ENCODE measurements at regions not wholly inside any gene's neighbourhood (a gene's known extent, or its start where the extent isn't known, plus 50 kb on each side); places are given as distances from the start of the nearest gene placed in this dataset.

- DNase-seq (no peak), ATAC-seq (ENCODE audit: low read depth) (no peak)
- Mint-ChIP-seq H3K4me1 (no peaks in the 10 kb centered on the region), H3K9me3 (peaks cover 1% of the 10 kb centered on the region), H3K4me3 (no peak overlapping the region), H3K36me3 (no peaks in the 10 kb centered on the region), H3K27me3 (no peaks in the 10 kb centered on the region), H3K27ac (no peak overlapping the region)
- POLR2A ChIA-PET, result no interaction called here
These were observed 1095.7 kb upstream of the ZEB2 start for GRCh38 chr2:145615626-145616025.

DNA sequence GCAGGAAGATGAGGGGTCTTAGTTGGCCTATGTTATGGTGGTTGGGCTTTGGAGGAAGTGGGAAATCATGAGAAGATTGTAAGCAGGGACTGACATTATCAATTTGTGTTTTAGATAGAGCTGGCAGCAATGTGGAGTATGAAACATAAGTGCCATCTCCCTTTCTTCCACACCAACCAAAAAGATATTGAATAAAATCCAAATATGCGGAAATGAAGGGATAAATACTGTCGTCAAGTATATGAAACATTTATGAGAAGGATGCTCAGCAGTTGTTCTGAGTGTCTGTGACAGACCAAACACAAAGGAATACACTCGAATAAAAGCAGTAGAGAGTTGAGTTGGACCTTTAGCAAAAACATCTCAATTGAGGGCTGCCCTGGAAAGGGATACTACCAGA lies 1090.0 kb upstream of the ZEB2 start:
- no peaks in the 10 kb centered on the region for H3K9me3 Mint-ChIP-seq
- no peaks in the 10 kb centered on the region for H3K4me1 Mint-ChIP-seq
- H3K4me3 Mint-ChIP-seq, result no peak overlapping the region
- no peak overlapping the region for H3K27ac Mint-ChIP-seq
- DNase-seq (no peak), ATAC-seq (ENCODE audit: low read depth) (no peak)
- no peaks in the 10 kb centered on the region for H3K36me3 Mint-ChIP-seq
- no peaks in the 10 kb centered on the region for H3K27me3 Mint-ChIP-seq
- POLR2A ChIA-PET, result no interaction called here

DNA sequence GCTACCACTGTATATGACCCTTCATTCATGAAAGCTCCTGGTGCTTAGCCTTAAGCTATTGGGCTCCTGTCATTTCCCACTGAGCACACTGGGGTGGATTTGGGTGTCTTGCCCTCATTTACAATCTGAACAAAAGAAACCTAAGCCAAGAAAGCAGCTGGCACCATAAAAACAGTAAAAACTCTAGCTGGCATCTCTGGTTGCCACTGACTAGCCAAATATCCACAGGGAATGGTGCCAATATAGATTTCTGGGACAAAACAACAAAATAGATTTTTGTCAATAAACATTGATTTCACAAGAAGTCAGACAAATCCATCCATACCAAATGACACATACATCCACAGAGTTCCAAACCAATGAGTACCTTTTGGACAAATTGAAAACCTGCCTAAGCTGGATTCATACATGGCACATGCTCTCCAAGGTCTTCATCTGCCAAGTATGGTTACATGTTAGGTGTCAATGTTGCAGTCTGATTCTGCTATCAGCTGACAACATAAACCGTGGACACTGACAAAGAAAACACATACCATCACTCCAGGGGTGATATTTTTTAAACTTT lies 1081.5 kb upstream of the ZEB2 start:
- H3K4me3 Mint-ChIP-seq, result no peak overlapping the region
- DNase-seq, result no peak
- H3K9me3 Mint-ChIP-seq, result peaks cover 1% of the 10 kb centered on the region
- no peaks in the 10 kb centered on the region for H3K36me3 Mint-ChIP-seq
- H3K4me1 Mint-ChIP-seq, result no peaks in the 10 kb centered on the region
- H3K27ac Mint-ChIP-seq, result no peak overlapping the region
- no peaks in the 10 kb centered on the region for H3K27me3 Mint-ChIP-seq
- no peak for ATAC-seq (ENCODE audit: low read depth)
- POLR2A ChIA-PET, result no interaction called here

DNA sequence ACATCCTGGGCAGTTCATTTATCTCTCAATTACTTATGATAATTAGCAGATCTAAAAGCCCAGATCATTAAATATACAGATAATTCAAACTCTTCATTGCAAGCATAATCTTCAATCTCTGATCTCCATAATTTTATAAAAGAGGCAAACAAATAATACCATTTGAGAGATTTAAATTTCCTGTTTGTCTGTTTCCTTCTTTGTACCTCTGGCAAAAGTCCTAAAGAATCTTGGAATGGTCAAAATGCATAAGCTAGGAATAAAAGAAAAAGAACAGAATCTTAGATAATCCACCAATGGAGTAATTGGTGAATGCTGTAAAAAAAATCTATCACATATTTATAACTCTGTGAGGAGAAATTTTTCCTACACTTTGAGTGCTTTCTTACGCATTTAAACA lies 1080.9 kb upstream of the ZEB2 start:
- POLR2A ChIA-PET, result no interaction called here

GRCh38 chr2:145599756-145600155 lies 1079.8 kb upstream of the ZEB2 start:
- no peak overlapping the region for H3K27ac Mint-ChIP-seq
- ATAC-seq (ENCODE audit: low read depth), result no peak
- H3K4me3 Mint-ChIP-seq, result no peak overlapping the region
- DNase-seq, result no peak
- no peaks in the 10 kb centered on the region for H3K36me3 Mint-ChIP-seq
- no peaks in the 10 kb centered on the region for H3K27me3 Mint-ChIP-seq
- H3K4me1 Mint-ChIP-seq, result no peaks in the 10 kb centered on the region
- H3K9me3 Mint-ChIP-seq, result peaks cover 1% of the 10 kb centered on the region
- POLR2A ChIA-PET, result no interaction called here

More for the DNA sequence above, 1080.9 kb upstream of the ZEB2 start:
- no peaks in the 10 kb centered on the region for H3K27me3 Mint-ChIP-seq
- H3K36me3 Mint-ChIP-seq, result no peaks in the 10 kb centered on the region
- no peak overlapping the region for H3K27ac Mint-ChIP-seq
- H3K4me3 Mint-ChIP-seq, result no peak overlapping the region
- peaks cover 1% of the 10 kb centered on the region for H3K9me3 Mint-ChIP-seq
- no peak for ATAC-seq (ENCODE audit: low read depth)
- H3K4me1 Mint-ChIP-seq, result no peaks in the 10 kb centered on the region
- DNase-seq, result no peak

- no peak for DNase-seq
- Mint-ChIP-seq H3K9me3 (peaks cover under 1% of the 10 kb centered on the region), H3K36me3 (no peaks in the 10 kb centered on the region), H3K4me3 (no peak overlapping the region), H3K4me1 (no peaks in the 10 kb centered on the region), H3K27ac (no peak overlapping the region), H3K27me3 (no peaks in the 10 kb centered on the region)
- POLR2A ChIA-PET, result no interaction called here
- ATAC-seq (ENCODE audit: low read depth), result no peak
These were observed 1078.5 kb upstream of the ZEB2 start for GRCh38 chr2:145598434-145598833.

GRCh38 chr2:145597809-145598208 lies 1077.9 kb upstream of the ZEB2 start:
- Mint-ChIP-seq H3K4me1 (no peaks in the 10 kb centered on the region), H3K36me3 (no peaks in the 10 kb centered on the region), H3K27me3 (no peaks in the 10 kb centered on the region), H3K9me3 (no peaks in the 10 kb centered on the region), H3K27ac (no peak overlapping the region), H3K4me3 (no peak overlapping the region)
- ATAC-seq (ENCODE audit: low read depth) (no peak), DNase-seq (no peak)
- POLR2A ChIA-PET, result no interaction called here

- Mint-ChIP-seq H3K4me1 (no peaks in the 10 kb centered on the region), H3K4me3 (no peak overlapping the region), H3K36me3 (no peaks in the 10 kb centered on the region), H3K27me3 (no peaks in the 10 kb centered on the region), H3K27ac (no peak overlapping the region), H3K9me3 (no peaks in the 10 kb centered on the region)
- POLR2A ChIA-PET, result no interaction called here
- ATAC-seq (ENCODE audit: low read depth), result no peak
- DNase-seq, result no peak
These were observed 1077.1 kb upstream of the ZEB2 start for GRCh38 chr2:145597006-145597405.

DNA sequence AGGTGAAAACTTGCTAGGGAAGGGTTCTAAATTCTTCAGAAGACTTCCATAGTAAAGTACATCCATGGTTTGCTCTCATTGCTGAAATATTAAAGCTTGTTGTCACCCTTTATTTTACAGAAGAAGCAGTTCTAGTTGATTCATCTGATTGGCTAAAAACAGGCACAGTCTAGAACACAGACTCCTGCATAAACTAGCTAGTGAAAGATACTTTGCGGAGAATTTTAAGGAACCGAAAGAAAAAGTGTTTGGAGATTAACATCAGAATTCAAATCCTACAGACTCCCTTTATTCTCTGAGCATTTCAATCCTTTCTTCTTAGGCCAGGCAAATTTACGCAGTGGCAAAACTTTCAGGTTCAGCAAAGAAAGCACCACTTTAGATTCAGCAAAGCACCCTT lies 1076.5 kb upstream of the ZEB2 start:
- H3K36me3 Mint-ChIP-seq, result no peaks in the 10 kb centered on the region
- no peak for ATAC-seq (ENCODE audit: low read depth)
- H3K4me1 Mint-ChIP-seq, result no peaks in the 10 kb centered on the region
- H3K9me3 Mint-ChIP-seq, result no peaks in the 10 kb centered on the region
- H3K27ac Mint-ChIP-seq, result no peak overlapping the region
- POLR2A ChIA-PET, result no interaction called here
- no peak overlapping the region for H3K4me3 Mint-ChIP-seq
- no peak for DNase-seq
- H3K27me3 Mint-ChIP-seq, result no peaks in the 10 kb centered on the region

GRCh38 chr2:145595296-145595695 lies 1075.4 kb upstream of the ZEB2 start:
- no peak for ATAC-seq (ENCODE audit: low read depth)
- no peaks in the 10 kb centered on the region for H3K4me1 Mint-ChIP-seq

DNA sequence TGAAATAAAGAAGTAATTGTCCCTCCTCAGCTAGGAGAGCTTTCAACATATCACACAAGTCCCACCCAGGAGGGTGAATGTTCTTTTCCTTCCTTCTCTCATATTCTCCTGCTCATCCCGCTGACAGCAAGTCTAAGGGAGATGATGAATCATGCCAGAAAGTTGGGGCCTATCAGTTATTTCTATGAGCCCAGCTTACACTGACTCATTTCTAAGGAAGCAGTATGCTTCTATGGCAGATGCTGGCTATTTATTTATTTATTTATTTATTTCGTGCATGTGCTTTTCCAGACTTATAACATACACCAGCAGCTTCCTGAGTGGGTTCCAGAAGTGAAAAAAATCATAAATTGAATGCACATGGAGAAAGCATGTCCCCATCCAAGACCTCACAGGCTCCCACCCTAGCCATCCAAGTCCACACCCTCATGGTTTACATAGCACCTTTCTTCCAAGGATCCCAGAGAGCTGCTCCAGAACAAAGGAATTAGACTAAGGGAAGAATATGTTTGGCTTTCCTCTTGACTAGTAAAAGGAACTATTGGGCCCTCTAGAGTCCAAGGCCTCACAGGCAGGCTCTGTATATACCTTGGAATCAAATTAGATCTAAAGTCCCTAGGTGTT lies 1074.2 kb upstream of the ZEB2 start:
- Mint-ChIP-seq H3K27ac (no peak overlapping the region), H3K4me3 (no peak overlapping the region), H3K4me1 (no peaks in the 10 kb centered on the region), H3K9me3 (no peaks in the 10 kb centered on the region), H3K27me3 (no peaks in the 10 kb centered on the region), H3K36me3 (no peaks in the 10 kb centered on the region)
- no peak for DNase-seq
- ATAC-seq (ENCODE audit: low read depth), result no peak
- POLR2A ChIA-PET, result no interaction called here

More at GRCh38 chr2:145595296-145595695, 1075.4 kb upstream of the ZEB2 start:
- no peaks in the 10 kb centered on the region for H3K36me3 Mint-ChIP-seq
- H3K4me3 Mint-ChIP-seq, result no peak overlapping the region
- no peaks in the 10 kb centered on the region for H3K27me3 Mint-ChIP-seq
- DNase-seq, result no peak
- H3K27ac Mint-ChIP-seq, result no peak overlapping the region
- POLR2A ChIA-PET, result no interaction called here
- no peaks in the 10 kb centered on the region for H3K9me3 Mint-ChIP-seq

GRCh38 chr2:145593280-145593679 lies 1073.4 kb upstream of the ZEB2 start:
- DNase-seq (no peak), ATAC-seq (ENCODE audit: low read depth) (no peak)
- Mint-ChIP-seq H3K36me3 (no peaks in the 10 kb centered on the region), H3K9me3 (no peaks in the 10 kb centered on the region), H3K27me3 (no peaks in the 10 kb centered on the region), H3K27ac (no peak overlapping the region), H3K4me1 (no peaks in the 10 kb centered on the region), H3K4me3 (no peak overlapping the region)
- POLR2A ChIA-PET, result no interaction called here

DNA sequence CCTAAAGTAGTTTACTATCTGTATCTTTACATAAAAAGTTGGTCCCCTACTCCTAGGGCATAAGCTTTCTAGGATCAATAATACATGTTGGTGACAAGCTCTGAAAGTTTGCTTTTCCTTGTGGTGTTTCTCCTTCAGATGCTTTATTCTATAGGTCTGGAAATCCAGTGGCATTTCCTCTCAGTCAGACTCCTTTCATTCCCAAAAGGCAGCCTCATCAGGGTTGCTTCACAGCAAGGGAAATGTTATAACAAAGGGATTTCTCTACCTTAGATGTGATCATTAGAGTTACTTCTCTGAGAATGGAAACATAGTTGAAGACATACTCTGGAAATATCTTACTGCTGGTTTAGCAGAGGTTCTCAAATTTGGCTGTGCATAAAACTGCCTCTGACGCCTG lies 1072.4 kb upstream of the ZEB2 start:
- no peak for ATAC-seq (ENCODE audit: low read depth)

GRCh38 chr2:145591109-145591809 lies 1071.3 kb upstream of the ZEB2 start:
- H3K36me3 Mint-ChIP-seq, result no peaks in the 10 kb centered on the region
- no peaks in the 10 kb centered on the region for H3K4me1 Mint-ChIP-seq

More for the DNA sequence above, 1072.4 kb upstream of the ZEB2 start:
- no peaks in the 10 kb centered on the region for H3K9me3 Mint-ChIP-seq
- no peaks in the 10 kb centered on the region for H3K4me1 Mint-ChIP-seq
- no peak overlapping the region for H3K4me3 Mint-ChIP-seq
- no peaks in the 10 kb centered on the region for H3K36me3 Mint-ChIP-seq
- no peaks in the 10 kb centered on the region for H3K27me3 Mint-ChIP-seq
- no peak overlapping the region for H3K27ac Mint-ChIP-seq
- POLR2A ChIA-PET, result no interaction called here
- no peak for DNase-seq

More at GRCh38 chr2:145591109-145591809, 1071.3 kb upstream of the ZEB2 start:
- Mint-ChIP-seq H3K27me3 (no peaks in the 10 kb centered on the region), H3K9me3 (no peaks in the 10 kb centered on the region), H3K27ac (no peak overlapping the region), H3K4me3 (no peak overlapping the region)
- ATAC-seq (ENCODE audit: low read depth) (no peak), DNase-seq (no peak)
- POLR2A ChIA-PET, result no interaction called here

Measured in activated naive CD8-positive, alpha-beta T cell treated with anti-CD3 and anti-CD28 coated beads, Interleukin-2, amount 10 ng/mL, durations not matched to agents 7 days and 5 days (primary cell).